Transverse colon (tissue), 3 donors: ENCODE measurements at regions not wholly inside any gene's neighbourhood (a gene's known extent, or its start where the extent isn't known, plus 50 kb on each side); places are given as distances from the start of the nearest gene placed in this dataset.

ENCODE experiments used
- POLR2A ChIP-seq: fragments of 450-650 bp; IDR thresholded peaks from one replicate; pipeline ENCODE4 v1.6.1; 2016; ENCODE audit warnings: antibody characterized with exemption, mild to moderate bottlenecking, moderate library complexity
- TF ChIP-seq, protein P1 (sequence below), 5 experiments: fragments of 200-600 bp in 3 of 5; fragments of 450-650 bp in 2 of 5; sonication (generic) in 3 of 5; IDR thresholded peaks; 1 replicate in 2 of 5; 2 replicates in 3 of 5; pipeline ENCODE4 v1.5.1; 2016 to 2017; ENCODE audit warnings: antibody characterized with exemption in 5 of 5, inconsistent platforms in 3 of 5, mild to moderate bottlenecking in 2 of 5, moderate library complexity in 1 of 5

DNA sequence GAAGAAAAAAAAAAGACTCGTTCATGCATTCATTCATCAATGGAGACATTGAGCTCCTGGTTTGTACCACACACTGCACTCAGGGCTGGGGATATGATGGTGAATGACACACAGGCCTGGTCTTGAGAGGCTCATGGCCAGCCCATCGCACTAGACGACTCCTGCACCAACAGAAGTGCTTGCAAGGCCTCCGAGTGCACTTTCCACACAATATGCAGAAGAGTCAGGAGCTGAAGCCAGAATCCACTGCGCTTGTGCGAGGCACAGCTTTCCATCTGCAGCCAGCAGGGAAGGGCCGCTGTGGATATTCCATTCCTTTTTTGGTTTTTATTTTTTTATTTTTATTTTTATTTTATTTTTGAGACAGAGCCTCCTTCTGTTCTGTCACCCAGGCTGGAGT is 192.4 kb downstream of the DICER1 start:
- TF ChIP-seq, protein P1, sequence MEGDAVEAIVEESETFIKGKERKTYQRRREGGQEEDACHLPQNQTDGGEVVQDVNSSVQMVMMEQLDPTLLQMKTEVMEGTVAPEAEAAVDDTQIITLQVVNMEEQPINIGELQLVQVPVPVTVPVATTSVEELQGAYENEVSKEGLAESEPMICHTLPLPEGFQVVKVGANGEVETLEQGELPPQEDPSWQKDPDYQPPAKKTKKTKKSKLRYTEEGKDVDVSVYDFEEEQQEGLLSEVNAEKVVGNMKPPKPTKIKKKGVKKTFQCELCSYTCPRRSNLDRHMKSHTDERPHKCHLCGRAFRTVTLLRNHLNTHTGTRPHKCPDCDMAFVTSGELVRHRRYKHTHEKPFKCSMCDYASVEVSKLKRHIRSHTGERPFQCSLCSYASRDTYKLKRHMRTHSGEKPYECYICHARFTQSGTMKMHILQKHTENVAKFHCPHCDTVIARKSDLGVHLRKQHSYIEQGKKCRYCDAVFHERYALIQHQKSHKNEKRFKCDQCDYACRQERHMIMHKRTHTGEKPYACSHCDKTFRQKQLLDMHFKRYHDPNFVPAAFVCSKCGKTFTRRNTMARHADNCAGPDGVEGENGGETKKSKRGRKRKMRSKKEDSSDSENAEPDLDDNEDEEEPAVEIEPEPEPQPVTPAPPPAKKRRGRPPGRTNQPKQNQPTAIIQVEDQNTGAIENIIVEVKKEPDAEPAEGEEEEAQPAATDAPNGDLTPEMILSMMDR (IDR thresholded peaks at IDR 0.05): no peak
- TF ChIP-seq POLR2A: no peak
